ENCODE measurements at regions not wholly inside any gene's neighbourhood (a gene's known extent, or its start where the extent isn't known, plus 50 kb on each side); places are given as distances from the start of the nearest gene placed in this dataset.

DNA sequence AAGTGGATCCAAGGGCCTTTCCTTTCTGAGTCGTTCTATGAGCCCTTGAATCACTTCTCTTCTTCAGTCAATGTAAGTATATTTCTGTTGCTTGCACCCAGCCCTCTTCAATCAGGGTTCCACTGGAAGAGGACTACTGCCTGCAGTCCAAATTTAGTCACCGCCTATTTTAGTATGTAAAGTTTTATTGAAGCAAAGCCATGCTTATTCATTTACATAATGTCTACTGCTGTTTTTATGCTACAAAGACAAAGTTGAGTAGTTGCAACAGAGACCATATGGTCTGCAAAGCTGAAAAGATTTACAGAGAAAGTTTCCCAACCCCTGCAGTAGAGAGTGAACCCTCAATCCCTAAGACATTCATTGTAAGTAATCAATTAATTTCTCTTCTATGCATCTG, 332.5 kb upstream of the TNP1 start:
- Histone ChIP-seq H3K4me3 (ENCODE audit: low read length in 3 of 3) (no peak overlapping the region), H3K4me1 (ENCODE audit: control insufficient read depth in 3 of 3, insufficient read depth in 3 of 3, low read length in 3 of 3) (no peaks in the 10 kb centered on the region), H3K27me3 (ENCODE audit: control insufficient read depth in 3 of 3, insufficient read depth in 3 of 3, low read length in 3 of 3) (no peaks in the 10 kb centered on the region), H3K9me3 (ENCODE audit: control insufficient read depth in 3 of 3, low read length in 3 of 3) (peaks cover 0 to 6% (median 0%) of the 10 kb centered on the region in 3 donors), H3K36me3 (ENCODE audit: control insufficient read depth in 3 of 3, insufficient read depth in 3 of 3, low read length in 3 of 3) (no peaks in the 10 kb centered on the region), H3K9ac (ENCODE audit: low read depth in 1 of 3, low read length in 3 of 3) (no peak overlapping the region), H3K27ac (ENCODE audit: low read depth, low read length) (no peak overlapping the region)

DNA sequence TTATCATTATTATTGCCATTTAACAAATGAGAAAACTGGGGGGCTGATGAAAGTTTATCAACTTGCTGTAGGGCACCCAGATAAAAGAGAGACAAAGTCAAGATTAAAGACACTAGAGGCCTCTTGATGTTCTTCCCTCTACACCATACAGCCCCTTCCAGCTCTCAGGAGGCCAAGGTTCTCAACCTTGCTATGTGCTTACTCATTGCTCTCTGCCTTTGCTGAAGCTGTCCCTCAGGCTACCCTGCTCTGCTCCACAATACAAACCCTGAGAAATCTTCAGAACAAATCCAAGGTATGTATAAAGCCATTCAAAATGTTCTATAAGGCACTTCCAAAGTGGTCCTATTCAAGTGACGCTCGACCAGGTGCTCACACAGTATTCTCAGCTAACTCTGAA, 329.9 kb upstream of the TNP1 start:
- Histone ChIP-seq H3K9ac (ENCODE audit: low read depth in 1 of 3, low read length in 3 of 3) (no peak overlapping the region), H3K4me3 (ENCODE audit: low read length in 3 of 3) (no peak overlapping the region), H3K27ac (ENCODE audit: low read depth, low read length) (no peak overlapping the region), H3K27me3 (ENCODE audit: control insufficient read depth in 3 of 3, insufficient read depth in 3 of 3, low read length in 3 of 3) (no peaks in the 10 kb centered on the region), H3K36me3 (ENCODE audit: control insufficient read depth in 3 of 3, insufficient read depth in 3 of 3, low read length in 3 of 3) (no peaks in the 10 kb centered on the region), H3K4me1 (ENCODE audit: control insufficient read depth in 3 of 3, insufficient read depth in 3 of 3, low read length in 3 of 3) (no peaks in the 10 kb centered on the region), H3K9me3 (ENCODE audit: control insufficient read depth in 3 of 3, low read length in 3 of 3) (no peaks in the 10 kb centered on the region)

DNA sequence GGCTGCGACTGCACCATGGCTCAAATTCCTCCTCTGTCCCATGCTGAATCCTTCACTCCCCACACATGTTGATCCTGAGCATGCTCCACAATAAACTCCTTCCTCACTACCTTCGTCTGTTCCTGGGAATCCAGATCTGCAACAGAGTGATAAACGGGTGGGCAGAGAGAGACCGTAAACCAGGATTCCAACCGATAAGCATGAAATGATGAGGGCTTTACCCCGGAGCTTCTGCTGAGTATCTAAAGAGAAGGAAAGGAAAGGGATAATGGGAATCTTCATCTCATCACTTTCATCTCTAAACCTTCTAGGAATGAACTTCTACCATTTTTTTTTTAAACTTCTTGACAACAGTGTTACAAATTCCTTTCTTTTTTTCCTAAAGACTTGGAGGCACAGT, 329.3 kb upstream of the TNP1 start:
- no peaks in the 10 kb centered on the region for H3K9me3 ChIP-seq (ENCODE audit: control insufficient read depth in 3 of 3, low read length in 3 of 3)
- H3K9ac ChIP-seq (ENCODE audit: low read depth in 1 of 3, low read length in 3 of 3): no peak overlapping the region
- no peak overlapping the region for H3K4me3 ChIP-seq (ENCODE audit: low read length in 3 of 3)
- no peaks in the 10 kb centered on the region for H3K36me3 ChIP-seq (ENCODE audit: control insufficient read depth in 3 of 3, insufficient read depth in 3 of 3, low read length in 3 of 3)
- peaks cover 0 to under 1% (median 0%) of the 10 kb centered on the region in 3 donors for H3K4me1 ChIP-seq (ENCODE audit: control insufficient read depth in 3 of 3, insufficient read depth in 3 of 3, low read length in 3 of 3)
- no peaks in the 10 kb centered on the region for H3K27me3 ChIP-seq (ENCODE audit: control insufficient read depth in 3 of 3, insufficient read depth in 3 of 3, low read length in 3 of 3)
- no peak overlapping the region for H3K27ac ChIP-seq (ENCODE audit: low read depth, low read length)

DNA sequence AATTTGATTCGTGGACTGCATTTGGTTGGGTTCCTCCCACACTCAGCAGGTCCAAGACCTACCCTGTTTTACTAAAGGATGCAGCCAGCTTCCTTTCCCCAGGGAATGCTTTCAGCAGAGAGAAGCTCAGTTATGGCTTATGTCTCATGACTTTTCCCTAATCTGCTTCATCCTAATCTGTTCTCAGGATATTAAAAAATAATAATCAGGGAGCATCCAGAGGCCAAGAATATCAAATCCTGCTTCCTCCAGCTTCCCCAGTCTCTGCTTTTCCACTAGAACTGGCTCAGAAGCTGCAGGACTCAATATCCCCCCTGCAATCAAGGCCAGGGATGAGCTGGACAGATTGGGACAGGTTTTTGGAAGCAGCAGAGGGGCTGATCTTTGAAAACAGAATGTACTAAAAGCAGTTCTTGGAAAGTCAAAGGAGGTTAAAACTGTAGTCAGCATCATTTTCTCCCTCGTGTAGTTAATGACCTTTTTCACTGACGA, 326.9 kb upstream of the TNP1 start:
- H3K27me3 ChIP-seq (ENCODE audit: control insufficient read depth in 3 of 3, insufficient read depth in 3 of 3, low read length in 3 of 3): no peaks in the 10 kb centered on the region
- peaks cover 0 to 13% (median 6%) of the 10 kb centered on the region in 3 donors for H3K4me1 ChIP-seq (ENCODE audit: control insufficient read depth in 3 of 3, insufficient read depth in 3 of 3, low read length in 3 of 3)
- H3K27ac ChIP-seq (ENCODE audit: low read depth, low read length): no peak overlapping the region
- H3K4me3 ChIP-seq (ENCODE audit: low read length in 3 of 3): no peak overlapping the region
- H3K9ac ChIP-seq (ENCODE audit: low read depth in 1 of 3, low read length in 3 of 3): no peak overlapping the region
- H3K9me3 ChIP-seq (ENCODE audit: control insufficient read depth in 3 of 3, low read length in 3 of 3): no peaks in the 10 kb centered on the region
- no peaks in the 10 kb centered on the region for H3K36me3 ChIP-seq (ENCODE audit: control insufficient read depth in 3 of 3, insufficient read depth in 3 of 3, low read length in 3 of 3)

DNA sequence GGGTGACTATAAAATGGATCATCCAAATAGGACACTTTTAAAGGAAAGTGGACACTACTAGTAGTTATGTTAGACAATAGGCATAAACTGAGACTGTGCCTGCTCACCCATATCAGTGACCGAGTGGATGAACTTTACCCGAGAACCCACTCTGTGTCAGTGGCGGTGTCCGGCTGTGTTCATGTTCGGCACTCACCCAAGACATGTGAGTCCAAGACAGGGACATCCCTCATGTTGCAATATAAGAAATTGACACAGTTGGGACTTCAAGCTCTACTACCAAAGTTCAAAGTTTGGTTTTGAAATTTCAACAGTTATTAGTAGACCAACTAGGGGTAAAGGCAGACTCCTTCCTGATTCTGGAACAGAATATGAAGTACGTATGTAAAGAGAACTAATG, 326.3 kb upstream of the TNP1 start:
- no peaks in the 10 kb centered on the region for H3K9me3 ChIP-seq (ENCODE audit: control insufficient read depth in 3 of 3, low read length in 3 of 3)
- no peak overlapping the region for H3K9ac ChIP-seq (ENCODE audit: low read depth in 1 of 3, low read length in 3 of 3)
- no peaks in the 10 kb centered on the region for H3K36me3 ChIP-seq (ENCODE audit: control insufficient read depth in 3 of 3, insufficient read depth in 3 of 3, low read length in 3 of 3)
- no peak overlapping the region for H3K27ac ChIP-seq (ENCODE audit: low read depth, low read length)
- H3K27me3 ChIP-seq (ENCODE audit: control insufficient read depth in 3 of 3, insufficient read depth in 3 of 3, low read length in 3 of 3): no peaks in the 10 kb centered on the region
- H3K4me1 ChIP-seq (ENCODE audit: control insufficient read depth in 3 of 3, insufficient read depth in 3 of 3, low read length in 3 of 3): peaks cover 0 to 13% (median 6%) of the 10 kb centered on the region in 3 donors
- no peak overlapping the region for H3K4me3 ChIP-seq (ENCODE audit: low read length in 3 of 3)

DNA sequence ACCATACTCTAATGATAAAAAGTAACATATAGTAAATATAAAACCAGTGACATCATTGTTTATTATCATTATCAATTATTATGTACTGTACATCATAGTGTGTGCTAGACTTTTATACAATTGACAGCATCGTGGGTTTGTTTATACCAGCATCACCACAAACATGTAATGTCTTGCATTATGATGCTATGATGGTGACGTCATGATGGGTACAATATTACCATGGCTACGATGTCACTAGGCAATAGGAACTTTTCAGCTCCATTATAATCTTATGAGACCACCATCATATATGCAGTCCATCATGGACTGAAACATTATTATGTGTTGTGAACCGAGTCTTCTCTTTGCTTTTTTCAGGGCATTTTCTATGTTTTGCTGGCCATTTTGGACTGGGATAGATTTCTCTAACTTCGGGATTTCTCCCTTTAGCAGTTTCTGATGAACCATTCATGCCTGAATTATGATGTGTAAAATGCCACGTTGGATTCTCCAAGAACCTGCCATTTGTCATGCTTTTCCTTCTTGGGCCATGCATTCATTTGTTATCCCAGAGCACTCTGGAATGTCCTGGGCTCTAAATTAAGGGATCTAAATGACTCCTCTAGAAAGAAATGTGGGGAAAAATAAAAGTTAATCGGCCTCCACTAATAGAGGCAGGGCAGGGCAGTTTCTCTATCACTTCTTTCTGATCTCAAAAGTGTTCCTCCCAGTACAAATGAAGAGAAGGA, 325.6 kb upstream of the TNP1 start:
- Histone ChIP-seq H3K9me3 (ENCODE audit: control insufficient read depth in 3 of 3, low read length in 3 of 3) (no peaks in the 10 kb centered on the region), H3K4me3 (ENCODE audit: low read length in 3 of 3) (no peak overlapping the region), H3K9ac (ENCODE audit: low read depth in 1 of 3, low read length in 3 of 3) (no peak overlapping the region), H3K36me3 (ENCODE audit: control insufficient read depth in 3 of 3, insufficient read depth in 3 of 3, low read length in 3 of 3) (no peaks in the 10 kb centered on the region), H3K4me1 (ENCODE audit: control insufficient read depth in 3 of 3, insufficient read depth in 3 of 3, low read length in 3 of 3) (peaks cover 0 to 13% (median 11%) of the 10 kb centered on the region in 3 donors), H3K27me3 (ENCODE audit: control insufficient read depth in 3 of 3, insufficient read depth in 3 of 3, low read length in 3 of 3) (no peaks in the 10 kb centered on the region), H3K27ac (ENCODE audit: low read depth, low read length) (no peak overlapping the region)

DNA sequence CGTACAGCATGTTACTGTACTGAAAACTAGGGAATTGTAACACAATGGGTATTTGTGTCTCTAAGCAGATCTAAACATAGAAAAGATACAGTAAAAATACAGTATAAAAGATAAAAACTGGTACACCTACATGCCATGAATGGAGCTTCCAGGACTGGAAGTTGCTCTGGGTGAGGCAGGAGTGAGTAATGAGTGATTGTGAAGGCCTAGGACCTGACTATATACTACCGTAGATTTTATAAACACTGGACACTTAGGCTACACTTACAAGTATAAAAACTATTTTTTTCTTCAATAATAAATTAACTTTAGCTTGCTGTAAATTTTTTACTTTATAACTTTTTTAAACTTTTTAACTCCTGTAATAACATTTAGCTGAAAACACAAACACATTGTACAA, 324.4 kb upstream of the TNP1 start:
- Histone ChIP-seq H3K4me3 (ENCODE audit: low read length in 3 of 3) (no peak overlapping the region), H3K4me1 (ENCODE audit: control insufficient read depth in 3 of 3, insufficient read depth in 3 of 3, low read length in 3 of 3) (peaks cover 0 to 13% (median 13%) of the 10 kb centered on the region in 3 donors), H3K27me3 (ENCODE audit: control insufficient read depth in 3 of 3, insufficient read depth in 3 of 3, low read length in 3 of 3) (no peaks in the 10 kb centered on the region), H3K36me3 (ENCODE audit: control insufficient read depth in 3 of 3, insufficient read depth in 3 of 3, low read length in 3 of 3) (no peaks in the 10 kb centered on the region), H3K27ac (ENCODE audit: low read depth, low read length) (no peak overlapping the region), H3K9me3 (ENCODE audit: control insufficient read depth in 3 of 3, low read length in 3 of 3) (no peaks in the 10 kb centered on the region), H3K9ac (ENCODE audit: low read depth in 1 of 3, low read length in 3 of 3) (no peak overlapping the region)

DNA sequence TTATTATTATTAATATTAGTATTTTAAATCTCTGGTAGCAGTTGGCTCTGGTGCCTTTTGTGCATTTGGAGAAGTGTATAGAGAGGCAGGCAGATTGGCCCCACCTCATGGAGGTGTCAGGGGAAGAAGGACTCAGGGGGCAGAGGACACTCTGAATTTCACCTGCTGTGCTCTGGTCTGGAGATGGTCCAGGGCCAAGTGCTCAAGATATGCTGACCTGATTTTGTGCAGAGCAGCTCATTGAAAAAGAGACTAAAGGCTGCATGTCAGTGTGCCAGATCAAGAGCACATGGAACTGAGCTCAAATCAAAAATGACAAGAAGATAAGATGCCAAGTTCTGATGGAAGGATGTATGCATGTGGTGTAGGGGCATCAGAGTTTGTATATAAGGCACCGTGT, 323.6 kb upstream of the TNP1 start:
- H3K27ac ChIP-seq (ENCODE audit: low read depth, low read length): no peak overlapping the region
- H3K27me3 ChIP-seq (ENCODE audit: control insufficient read depth in 3 of 3, insufficient read depth in 3 of 3, low read length in 3 of 3): no peaks in the 10 kb centered on the region

DNA sequence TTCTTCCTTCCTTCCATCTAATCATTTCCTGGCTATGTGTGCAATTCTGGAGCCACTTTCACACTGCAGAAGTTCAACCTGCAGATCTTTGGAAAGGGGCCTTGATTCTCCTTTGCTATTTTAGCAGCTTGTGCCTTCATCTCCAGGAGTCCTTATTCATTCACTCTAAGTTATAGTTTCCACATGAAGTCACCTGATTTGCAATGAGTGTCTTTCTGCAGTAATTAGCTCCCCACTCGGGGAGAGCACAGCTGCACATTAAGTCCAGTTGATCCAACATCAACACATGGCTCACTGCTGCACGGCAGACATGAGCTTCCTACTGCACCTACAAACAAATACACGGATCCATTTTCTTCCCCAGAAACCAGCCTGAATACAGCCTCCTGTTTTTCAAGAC, 323.1 kb upstream of the TNP1 start:
- Histone ChIP-seq H3K4me1 (ENCODE audit: control insufficient read depth in 3 of 3, insufficient read depth in 3 of 3, low read length in 3 of 3) (peaks cover 0 to 13% (median 13%) of the 10 kb centered on the region in 3 donors), H3K36me3 (ENCODE audit: control insufficient read depth in 3 of 3, insufficient read depth in 3 of 3, low read length in 3 of 3) (no peaks in the 10 kb centered on the region), H3K9me3 (ENCODE audit: control insufficient read depth in 3 of 3, low read length in 3 of 3) (no peaks in the 10 kb centered on the region), H3K27ac (ENCODE audit: low read depth, low read length) (no peak overlapping the region), H3K4me3 (ENCODE audit: low read length in 3 of 3) (no peak overlapping the region), H3K27me3 (ENCODE audit: control insufficient read depth in 3 of 3, insufficient read depth in 3 of 3, low read length in 3 of 3) (no peaks in the 10 kb centered on the region), H3K9ac (ENCODE audit: low read depth in 1 of 3, low read length in 3 of 3) (no peak overlapping the region)

More for the DNA sequence above, 323.6 kb upstream of the TNP1 start:
- H3K9ac ChIP-seq (ENCODE audit: low read depth in 1 of 3, low read length in 3 of 3): no peak overlapping the region
- H3K9me3 ChIP-seq (ENCODE audit: control insufficient read depth in 3 of 3, low read length in 3 of 3): no peaks in the 10 kb centered on the region
- no peaks in the 10 kb centered on the region for H3K36me3 ChIP-seq (ENCODE audit: control insufficient read depth in 3 of 3, insufficient read depth in 3 of 3, low read length in 3 of 3)
- H3K4me1 ChIP-seq (ENCODE audit: control insufficient read depth in 3 of 3, insufficient read depth in 3 of 3, low read length in 3 of 3): peaks cover 0 to 13% (median 13%) of the 10 kb centered on the region in 3 donors
- no peak overlapping the region for H3K4me3 ChIP-seq (ENCODE audit: low read length in 3 of 3)

DNA sequence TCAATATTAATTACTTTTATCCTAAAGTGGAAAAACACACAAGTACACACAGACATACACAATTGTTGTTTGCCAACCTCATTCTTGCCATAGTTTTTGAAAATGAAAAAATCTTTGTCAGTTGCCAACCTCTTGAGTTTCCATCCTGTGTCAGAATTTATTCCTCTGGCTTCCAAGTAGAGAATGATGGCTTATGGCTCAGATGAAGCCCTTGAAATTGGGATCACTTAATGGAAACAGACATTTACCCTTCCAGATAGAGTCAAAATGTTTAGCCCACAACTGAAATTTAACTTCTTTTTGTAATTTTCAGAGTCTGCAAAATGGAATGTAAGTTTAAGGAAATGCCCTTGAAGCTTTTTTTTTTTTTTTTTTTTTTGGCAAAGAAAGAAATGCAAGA, 321.6 kb upstream of the TNP1 start:
- Histone ChIP-seq H3K4me1 (ENCODE audit: control insufficient read depth in 3 of 3, insufficient read depth in 3 of 3, low read length in 3 of 3) (peaks cover 0 to 13% (median 13%) of the 10 kb centered on the region in 3 donors), H3K9me3 (ENCODE audit: control insufficient read depth in 3 of 3, low read length in 3 of 3) (no peaks in the 10 kb centered on the region), H3K4me3 (ENCODE audit: low read length in 3 of 3) (no peak overlapping the region), H3K9ac (ENCODE audit: low read depth in 1 of 3, low read length in 3 of 3) (no peak overlapping the region), H3K27ac (ENCODE audit: low read depth, low read length) (no peak overlapping the region), H3K36me3 (ENCODE audit: control insufficient read depth in 3 of 3, insufficient read depth in 3 of 3, low read length in 3 of 3) (no peaks in the 10 kb centered on the region), H3K27me3 (ENCODE audit: control insufficient read depth in 3 of 3, insufficient read depth in 3 of 3, low read length in 3 of 3) (no peaks in the 10 kb centered on the region)
